ENCODE measurements at regions not wholly inside any gene's neighbourhood (a gene's known extent, or its start where the extent isn't known, plus 50 kb on each side); places are given as distances from the start of the nearest gene placed in this dataset.

DNA sequence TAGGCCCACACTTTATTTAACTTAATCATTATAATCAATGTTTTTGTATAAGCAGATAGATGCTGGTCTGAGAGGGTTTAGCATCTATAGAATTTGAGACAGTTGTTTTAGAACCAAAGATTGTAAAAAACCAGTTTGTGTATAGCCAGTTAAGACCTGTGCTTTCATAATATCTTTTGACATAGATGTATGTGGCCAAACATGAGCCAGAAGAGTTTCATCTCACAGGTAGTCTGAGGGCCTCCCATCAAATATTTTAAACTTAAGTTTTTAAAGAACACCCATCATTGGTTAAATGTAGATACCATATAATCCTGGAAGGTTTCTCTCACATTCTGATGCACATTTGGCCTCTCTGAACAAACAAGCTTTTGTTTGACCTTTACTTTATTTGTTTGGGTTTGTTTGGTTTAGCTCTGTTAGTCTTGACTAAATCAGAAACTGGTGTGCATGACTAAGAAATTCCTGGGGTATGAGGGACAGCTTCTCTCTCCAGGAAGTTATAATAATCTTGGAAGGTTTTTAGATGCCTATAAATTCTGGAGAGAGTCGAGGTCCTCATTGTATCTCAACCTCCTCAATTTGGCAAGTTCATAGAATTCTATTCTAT is 58.0 kb upstream of the TMEM200A start:
- Histone ChIP-seq H3K27me3 (ENCODE audit: low read length) (no peaks in the 10 kb centered on the region), H3K4me2 (ENCODE audit: low read depth, low read length, poor library complexity, severe bottlenecking) (no peak overlapping the region)

DNA sequence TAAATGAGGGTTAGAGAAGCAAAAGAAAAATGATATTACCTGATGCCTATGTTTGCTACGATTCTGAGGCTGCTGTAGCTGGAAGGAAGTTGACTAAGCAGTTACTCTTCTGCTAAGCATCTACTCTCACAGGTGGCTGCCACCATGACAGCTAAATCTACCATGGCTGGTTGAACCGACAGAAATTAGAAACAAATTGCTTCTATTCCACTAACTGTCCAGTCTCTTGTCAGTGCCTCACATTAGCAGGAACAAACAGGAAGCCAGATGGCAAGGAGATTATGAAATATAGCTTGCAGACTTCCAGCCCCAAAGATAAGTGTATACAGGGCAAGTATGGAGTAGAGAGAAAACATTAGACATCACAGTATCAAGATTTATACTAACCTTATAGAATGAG is 59.4 kb upstream of the TMEM200A start:
- H3K9me2 ChIP-seq (replicated peaks; ENCODE audit: insufficient read depth, low read length), result no peaks in the 10 kb centered on the region
- no peak overlapping the region for H3K4me2 ChIP-seq (ENCODE audit: low read depth, low read length, poor library complexity, severe bottlenecking)
- no peak overlapping the region for H3K9ac ChIP-seq (ENCODE audit: low read length)
- H3K27me3 ChIP-seq (ENCODE audit: low read length), result no peaks in the 10 kb centered on the region
- H2AFZ ChIP-seq (ENCODE audit: low read depth, low read length, severe bottlenecking), result no peak overlapping the region
- no peaks in the 10 kb centered on the region for H3K9me3 ChIP-seq (ENCODE audit: insufficient read depth, low read length)
- H3K4me3 ChIP-seq (ENCODE audit: insufficient read depth, low read length, poor library complexity, severe bottlenecking), result no peak overlapping the region
- TF ChIP-seq EZH2phosphoT487 (conservative IDR thresholded peaks at IDR 0.05; ENCODE audit: low read length) (no peak), CTCF (IDR thresholded peaks at IDR 0.05; ENCODE audit: insufficient read depth, low read length, poor library complexity, severe bottlenecking) (no peak)
- H3F3A ChIP-seq (ENCODE audit: insufficient read depth), result no peaks in the 10 kb centered on the region
- no peak overlapping the region for H3K27ac ChIP-seq (ENCODE audit: low read depth, low read length)
- H3K79me2 ChIP-seq (ENCODE audit: insufficient read depth, low read length), result no peaks in the 10 kb centered on the region
- no peaks in the 10 kb centered on the region for H3K36me3 ChIP-seq (ENCODE audit: low read length)
- no peaks in the 10 kb centered on the region for H4K20me1 ChIP-seq (ENCODE audit: low read depth, low read length)

More for the DNA sequence above, 58.0 kb upstream of the TMEM200A start:
- Histone ChIP-seq H3K27ac (ENCODE audit: low read depth, low read length) (no peak overlapping the region), H3K9me2 (replicated peaks; ENCODE audit: insufficient read depth, low read length) (no peaks in the 10 kb centered on the region), H3F3A (ENCODE audit: insufficient read depth) (no peaks in the 10 kb centered on the region), H3K36me3 (ENCODE audit: low read length) (no peaks in the 10 kb centered on the region), H4K20me1 (ENCODE audit: low read depth, low read length) (no peaks in the 10 kb centered on the region), H3K9me3 (ENCODE audit: insufficient read depth, low read length) (no peaks in the 10 kb centered on the region), H3K4me3 (ENCODE audit: insufficient read depth, low read length, poor library complexity, severe bottlenecking) (no peak overlapping the region), H3K79me2 (ENCODE audit: insufficient read depth, low read length) (no peaks in the 10 kb centered on the region), H2AFZ (ENCODE audit: low read depth, low read length, severe bottlenecking) (no peak overlapping the region), H3K9ac (ENCODE audit: low read length) (no peak overlapping the region)
- TF ChIP-seq EZH2phosphoT487 (conservative IDR thresholded peaks at IDR 0.05; ENCODE audit: low read length) (no peak), CTCF (IDR thresholded peaks at IDR 0.05; ENCODE audit: insufficient read depth, low read length, poor library complexity, severe bottlenecking) (no peak)

DNA sequence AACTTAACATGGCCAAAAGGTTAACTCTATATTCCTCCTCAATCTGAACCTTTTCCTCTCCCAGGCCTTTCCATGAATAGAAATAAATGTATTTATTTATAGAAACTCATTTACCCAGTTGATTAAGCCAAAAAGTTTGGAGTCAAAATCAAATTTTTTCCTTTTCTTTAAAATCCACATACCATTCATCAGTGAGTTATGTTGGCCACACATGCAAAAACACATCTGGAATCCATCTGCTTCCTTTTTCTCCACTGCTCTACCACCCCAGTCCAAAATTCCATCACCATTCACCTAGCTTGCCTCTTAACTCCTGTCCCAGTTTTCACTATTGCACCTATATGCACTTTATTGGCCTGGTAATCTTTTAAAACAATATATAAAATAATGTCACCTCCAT is 62.4 kb upstream of the TMEM200A start:
- H4K20me1 ChIP-seq (ENCODE audit: low read depth, low read length), result no peaks in the 10 kb centered on the region
- no peaks in the 10 kb centered on the region for H3F3A ChIP-seq (ENCODE audit: insufficient read depth)
- H3K9ac ChIP-seq (ENCODE audit: low read length), result no peak overlapping the region
- H2AFZ ChIP-seq (ENCODE audit: low read depth, low read length, severe bottlenecking), result no peak overlapping the region
- H3K4me3 ChIP-seq (ENCODE audit: insufficient read depth, low read length, poor library complexity, severe bottlenecking), result no peak overlapping the region
- TF ChIP-seq EZH2phosphoT487 (conservative IDR thresholded peaks at IDR 0.05; ENCODE audit: low read length), result no peak
- no peak for TF ChIP-seq CTCF (IDR thresholded peaks at IDR 0.05; ENCODE audit: insufficient read depth, low read length, poor library complexity, severe bottlenecking)
- H3K4me2 ChIP-seq (ENCODE audit: low read depth, low read length, poor library complexity, severe bottlenecking), result no peak overlapping the region
- H3K9me2 ChIP-seq (replicated peaks; ENCODE audit: insufficient read depth, low read length), result no peaks in the 10 kb centered on the region
- no peak overlapping the region for H3K27ac ChIP-seq (ENCODE audit: low read depth, low read length)
- H3K27me3 ChIP-seq (ENCODE audit: low read length), result no peaks in the 10 kb centered on the region
- H3K79me2 ChIP-seq (ENCODE audit: insufficient read depth, low read length), result no peaks in the 10 kb centered on the region
- no peaks in the 10 kb centered on the region for H3K9me3 ChIP-seq (ENCODE audit: insufficient read depth, low read length)
- no peaks in the 10 kb centered on the region for H3K36me3 ChIP-seq (ENCODE audit: low read length)

Data from SU-DHL-6 (cell line).